DND-41 (cell line): ENCODE measurements at regions not wholly inside any gene's neighbourhood (a gene's known extent, or its start where the extent isn't known, plus 50 kb on each side); places are given as distances from the start of the nearest gene placed in this dataset.

Source experiments
- ATAC-seq: fragments of 200-7000 bp; cut with Tn5 transposase; 3 replicates; pipeline ENCODE4 v1.9.1; 2021; ENCODE audit warnings: low read depth; ENCODE audit not compliant: insufficient read depth
- DNase-seq: peaks from one replicate; pipeline ENCODE4 v3.0.0-alpha.2; 2020
- H2AFZ ChIP-seq: 2 replicates; pipeline ENCODE4 v1.6.0; 2012; ENCODE audit warnings: low read depth, low read length
- H3K27ac ChIP-seq: 2 replicates; pipeline ENCODE4 v1.5.1; 2012; ENCODE audit warnings: low read length, inconsistent platforms
- H3K27me3 ChIP-seq: fragments of 200-600 bp; sonication (generic); 2 replicates; pipeline ENCODE4 v1.6.0; 2012; ENCODE audit warnings: low read length, mild to moderate bottlenecking, inconsistent platforms; ENCODE audit not compliant: insufficient read depth, poor library complexity
- H3K36me3 ChIP-seq: 2 replicates; pipeline ENCODE4 v1.5.1; 2012; ENCODE audit warnings: low read length, inconsistent platforms; ENCODE audit not compliant: insufficient read depth
- H3K4me1 ChIP-seq: 2 replicates; pipeline ENCODE4 v1.5.1; 2012; ENCODE audit warnings: mild to moderate bottlenecking, low read length; ENCODE audit not compliant: insufficient read depth
- H3K4me2 ChIP-seq: 2 replicates; pipeline ENCODE4 v1.6.0; 2012; ENCODE audit warnings: mild to moderate bottlenecking, moderate library complexity, low read length, inconsistent platforms; ENCODE audit not compliant: insufficient read depth
- H3K4me3 ChIP-seq, 2 experiments: fragments of 200-600 bp in 1 of 2; shearing (Covaris generic) in 1 of 2; 2 replicates each; pipeline ENCODE4 v1.5.1; 2012 to 2016; ENCODE audit warnings: inconsistent platforms in 2 of 2, low read length in 2 of 2, mild to moderate bottlenecking in 2 of 2, low read depth in 1 of 2, moderate library complexity in 1 of 2
- H3K79me2 ChIP-seq: 2 replicates; pipeline ENCODE4 v1.6.0; 2012; ENCODE audit warnings: low read length, inconsistent platforms; ENCODE audit not compliant: insufficient read depth
- H3K9ac ChIP-seq: 2 replicates; pipeline ENCODE4 v1.6.0; 2012; ENCODE audit warnings: low read depth, mild to moderate bottlenecking, inconsistent platforms, low read length, moderate library complexity
- H3K9me3 ChIP-seq: 2 replicates; pipeline ENCODE4 v1.5.1; 2012; ENCODE audit warnings: low read length, moderate library complexity, mild to moderate bottlenecking, inconsistent platforms; ENCODE audit not compliant: insufficient read depth, severe bottlenecking
- H4K20me1 ChIP-seq: 2 replicates; pipeline ENCODE4 v1.6.0; 2012; ENCODE audit warnings: low read length; ENCODE audit not compliant: insufficient read depth
- CTCF ChIP-seq: IDR thresholded peaks from 2 replicates; pipeline ENCODE4 v1.5.1; 2012; ENCODE audit warnings: borderline replicate concordance, low read length, moderate library complexity, mild to moderate bottlenecking; ENCODE audit not compliant: poor library complexity, severe bottlenecking; ENCODE audit errors: extremely low read depth
- EZH2 ChIP-seq: IDR thresholded peaks from 3 replicates; pipeline ENCODE4 v1.6.1; 2012; ENCODE audit warnings: borderline replicate concordance, low read depth, mild to moderate bottlenecking, moderate library complexity, low read length, inconsistent platforms; ENCODE audit not compliant: severe bottlenecking

GRCh38 chr7:106400923-106401322, 116.1 kb upstream of the NAMPT start:
- Histone ChIP-seq H3K27me3 (peaks cover 20% of the 10 kb centered on the region), H3K4me3 (no peak overlapping the region), H3K9me3 (no peaks in the 10 kb centered on the region), H3K4me2 (no peak overlapping the region), H3K27ac (no peak overlapping the region), H3K4me1 (no peaks in the 10 kb centered on the region), H3K36me3 (no peaks in the 10 kb centered on the region), H3K79me2 (no peaks in the 10 kb centered on the region), H3K9ac (no peak overlapping the region), H4K20me1 (no peaks in the 10 kb centered on the region), H2AFZ (no peak overlapping the region)
- no peak for ATAC-seq
- TF ChIP-seq CTCF, result no peak
- TF ChIP-seq EZH2, result no peak
- no peak for DNase-seq

GRCh38 chr7:106398786-106399185, 114.0 kb upstream of the NAMPT start:
- DNase-seq, result no peak
- Histone ChIP-seq H3K27ac (no peak overlapping the region), H3K9ac (no peak overlapping the region), H2AFZ (no peak overlapping the region), H3K9me3 (no peaks in the 10 kb centered on the region), H3K36me3 (no peaks in the 10 kb centered on the region), H3K4me2 (no peak overlapping the region), H3K79me2 (no peaks in the 10 kb centered on the region), H4K20me1 (no peaks in the 10 kb centered on the region), H3K4me3 (no peak overlapping the region), H3K27me3 (peaks cover 25% of the 10 kb centered on the region), H3K4me1 (no peaks in the 10 kb centered on the region)
- TF ChIP-seq CTCF (no peak), EZH2 (no peak)
- ATAC-seq, result no peak

GRCh38 chr7:106397994-106398393, 113.2 kb upstream of the NAMPT start:
- Histone ChIP-seq H3K4me2 (no peak overlapping the region), H3K9ac (no peak overlapping the region), H3K27ac (no peak overlapping the region), H3K9me3 (no peaks in the 10 kb centered on the region), H3K27me3 (peaks cover 24% of the 10 kb centered on the region), H3K4me3 (no peak overlapping the region), H3K4me1 (no peaks in the 10 kb centered on the region), H2AFZ (no peak overlapping the region), H4K20me1 (no peaks in the 10 kb centered on the region), H3K79me2 (no peaks in the 10 kb centered on the region), H3K36me3 (no peaks in the 10 kb centered on the region)
- ATAC-seq, result no peak
- no peak for TF ChIP-seq EZH2
- TF ChIP-seq CTCF, result no peak
- DNase-seq, result no peak

GRCh38 chr7:106394526-106394925, 109.7 kb upstream of the NAMPT start:
- ATAC-seq, result no peak
- H3K4me3 ChIP-seq, result no peak overlapping the region
- no peaks in the 10 kb centered on the region for H3K4me1 ChIP-seq
- TF ChIP-seq CTCF (no peak), EZH2 (no peak)
- H3K4me2 ChIP-seq, result no peak overlapping the region
- H3K9ac ChIP-seq, result no peak overlapping the region
- no peak overlapping the region for H3K27ac ChIP-seq
- H3K9me3 ChIP-seq, result no peaks in the 10 kb centered on the region
- H3K36me3 ChIP-seq, result no peaks in the 10 kb centered on the region
- DNase-seq, result no peak
- peaks cover 10% of the 10 kb centered on the region for H3K27me3 ChIP-seq
- H3K79me2 ChIP-seq, result no peaks in the 10 kb centered on the region
- no peak overlapping the region for H2AFZ ChIP-seq
- no peaks in the 10 kb centered on the region for H4K20me1 ChIP-seq
